ENCODE measurements at regions not wholly inside any gene's neighbourhood (a gene's known extent, or its start where the extent isn't known, plus 50 kb on each side); places are given as distances from the start of the nearest gene placed in this dataset.
"Not testable (repeated sequence)": the region's sequence is repeated elsewhere in the genome, so short reads cannot be mapped to it uniquely, and the experiment has no call there.

GRCh38 chr7:79953130-79953529 lies 181.5 kb upstream of the GNAI1 start:
- no peak for DNase-seq (ENCODE audit: low read depth in 3 of 3)

GRCh38 chr7:79952399-79952798 lies 182.2 kb upstream of the GNAI1 start:
- DNase-seq (ENCODE audit: low read depth in 3 of 3): no peak

- DNase-seq (ENCODE audit: low read depth in 3 of 3): no peak
These were observed 183.2 kb upstream of the GNAI1 start for GRCh38 chr7:79951415-79951814.

GRCh38 chr7:79949778-79950177 lies 184.9 kb upstream of the GNAI1 start:
- DNase-seq (ENCODE audit: low read depth in 3 of 3): no peak

- no peak for DNase-seq (ENCODE audit: low read depth in 3 of 3)
These were observed 198.2 kb upstream of the GNAI1 start for GRCh38 chr7:79936281-79936983.

GRCh38 chr7:79934727-79935126 lies 199.9 kb upstream of the GNAI1 start:
- no peak for DNase-seq (ENCODE audit: low read depth in 3 of 3)

GRCh38 chr7:79933144-79933543 lies 201.5 kb upstream of the GNAI1 start:
- no peak for DNase-seq (ENCODE audit: low read depth in 3 of 3)

GRCh38 chr7:79930604-79931003 lies 204.0 kb upstream of the GNAI1 start:
- DNase-seq (ENCODE audit: low read depth in 3 of 3): no peak

- no peak for DNase-seq (ENCODE audit: low read depth in 3 of 3)
These were observed 207.5 kb upstream of the GNAI1 start for GRCh38 chr7:79927116-79927515.

- DNase-seq (ENCODE audit: low read depth in 3 of 3): no peak
These were observed 210.7 kb upstream of the GNAI1 start for GRCh38 chr7:79923953-79924352.

GRCh38 chr7:79922894-79923293 lies 211.7 kb upstream of the GNAI1 start:
- no peak for DNase-seq (ENCODE audit: low read depth in 3 of 3)

- no peak for DNase-seq (ENCODE audit: low read depth in 3 of 3)
These were observed 212.7 kb upstream of the GNAI1 start for GRCh38 chr7:79921976-79922375.

GRCh38 chr7:79918632-79919031 lies 216.0 kb upstream of the GNAI1 start:
- DNase-seq (ENCODE audit: low read depth in 3 of 3): not testable (repeated sequence)

- not testable (repeated sequence) for DNase-seq (ENCODE audit: low read depth in 3 of 3)
These were observed 219.3 kb upstream of the GNAI1 start for GRCh38 chr7:79915346-79915745.

- DNase-seq (ENCODE audit: low read depth in 3 of 3): no peak
These were observed 222.4 kb upstream of the GNAI1 start for GRCh38 chr7:79912213-79912633.

- DNase-seq (ENCODE audit: low read depth in 3 of 3): no peak
These were observed 223.2 kb upstream of the GNAI1 start for GRCh38 chr7:79911420-79911819.

GRCh38 chr7:79909176-79909575 lies 225.5 kb upstream of the GNAI1 start:
- no peak for DNase-seq (ENCODE audit: low read depth in 3 of 3)

- DNase-seq (ENCODE audit: low read depth in 3 of 3): no peak
These were observed 237.5 kb upstream of the GNAI1 start for GRCh38 chr7:79897166-79897565.

GRCh38 chr7:79893991-79894390 lies 240.6 kb upstream of the GNAI1 start:
- no peak for DNase-seq (ENCODE audit: low read depth in 3 of 3)

- no peak for DNase-seq (ENCODE audit: low read depth in 3 of 3)
These were observed 251.7 kb upstream of the GNAI1 start for GRCh38 chr7:79882922-79883321.

- no peak for DNase-seq (ENCODE audit: low read depth in 3 of 3)
These were observed 254.3 kb upstream of the GNAI1 start for GRCh38 chr7:79880312-79880711.

GRCh38 chr7:79877874-79878465 lies 256.7 kb upstream of the GNAI1 start:
- no peak for DNase-seq (ENCODE audit: low read depth in 3 of 3)

GRCh38 chr7:79876848-79877252 lies 257.8 kb upstream of the GNAI1 start:
- DNase-seq (ENCODE audit: low read depth in 3 of 3): no peak

- DNase-seq (ENCODE audit: low read depth in 3 of 3): no peak
These were observed 259.8 kb upstream of the GNAI1 start for GRCh38 chr7:79874797-79875196.

Measured in stimulated activated CD4-positive, alpha-beta T cell treated with anti-CD3 and anti-CD28 coated beads, TNF-alpha, amount 100 ng/mL, for 48 hours (primary cell).